ENCODE measurements at regions not wholly inside any gene's neighbourhood (a gene's known extent, or its start where the extent isn't known, plus 50 kb on each side); places are given as distances from the start of the nearest gene placed in this dataset.
"Not testable (repeated sequence)": the region's sequence is repeated elsewhere in the genome, so short reads cannot be mapped to it uniquely, and the experiment has no call there.

DNA sequence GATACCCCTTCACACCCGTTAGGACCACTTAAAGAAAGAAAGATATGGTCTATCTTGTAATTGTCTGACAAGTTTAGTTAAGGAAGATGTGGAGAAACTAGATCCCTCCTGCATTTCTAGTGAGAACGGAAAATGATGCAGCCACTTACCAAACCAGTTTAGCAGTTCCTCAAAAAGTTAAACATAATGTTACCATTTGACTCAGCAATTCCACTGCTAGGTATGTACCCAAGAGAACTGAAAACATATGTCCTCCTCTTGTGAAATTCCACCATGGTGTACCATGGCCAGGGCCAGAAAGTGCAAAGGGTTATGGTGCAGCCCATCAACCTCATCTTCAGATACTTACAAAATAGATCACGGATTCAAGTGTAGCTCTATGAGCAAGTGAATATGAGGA lies 79.0 kb upstream of the ID2 start:
- H3K4me3 ChIP-seq (replicated peaks in 1 of 2; ENCODE audit: low read depth in 2 of 2, low read length in 2 of 2), result no peak overlapping the region
- no peak for DNase-seq (ENCODE audit: low read depth in 2 of 2)
- TF ChIP-seq, protein P1, sequence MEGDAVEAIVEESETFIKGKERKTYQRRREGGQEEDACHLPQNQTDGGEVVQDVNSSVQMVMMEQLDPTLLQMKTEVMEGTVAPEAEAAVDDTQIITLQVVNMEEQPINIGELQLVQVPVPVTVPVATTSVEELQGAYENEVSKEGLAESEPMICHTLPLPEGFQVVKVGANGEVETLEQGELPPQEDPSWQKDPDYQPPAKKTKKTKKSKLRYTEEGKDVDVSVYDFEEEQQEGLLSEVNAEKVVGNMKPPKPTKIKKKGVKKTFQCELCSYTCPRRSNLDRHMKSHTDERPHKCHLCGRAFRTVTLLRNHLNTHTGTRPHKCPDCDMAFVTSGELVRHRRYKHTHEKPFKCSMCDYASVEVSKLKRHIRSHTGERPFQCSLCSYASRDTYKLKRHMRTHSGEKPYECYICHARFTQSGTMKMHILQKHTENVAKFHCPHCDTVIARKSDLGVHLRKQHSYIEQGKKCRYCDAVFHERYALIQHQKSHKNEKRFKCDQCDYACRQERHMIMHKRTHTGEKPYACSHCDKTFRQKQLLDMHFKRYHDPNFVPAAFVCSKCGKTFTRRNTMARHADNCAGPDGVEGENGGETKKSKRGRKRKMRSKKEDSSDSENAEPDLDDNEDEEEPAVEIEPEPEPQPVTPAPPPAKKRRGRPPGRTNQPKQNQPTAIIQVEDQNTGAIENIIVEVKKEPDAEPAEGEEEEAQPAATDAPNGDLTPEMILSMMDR (IDR thresholded peaks at IDR 0.05; ENCODE audit: low read depth, low read length), result no peak

DNA sequence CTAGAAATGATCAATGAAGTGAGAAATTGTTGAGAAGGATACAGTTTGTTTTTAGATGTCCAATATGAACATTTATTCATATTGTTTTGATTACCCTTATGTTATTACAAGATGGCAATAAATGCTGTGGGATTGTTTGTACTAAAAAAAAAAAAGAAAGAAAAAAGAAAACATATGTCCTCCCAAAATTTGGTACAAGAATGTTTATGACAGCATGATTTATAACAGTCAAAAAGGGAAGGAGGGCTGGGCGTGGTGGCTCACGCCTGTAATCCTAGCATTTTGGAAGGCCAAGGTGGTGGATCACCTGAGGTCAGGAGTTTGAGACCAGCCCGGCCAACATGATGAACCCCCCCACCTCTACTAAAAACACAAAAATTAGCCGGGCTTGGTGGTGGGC lies 78.5 kb upstream of the ID2 start:
- DNase-seq (ENCODE audit: low read depth in 2 of 2); H3K4me3 ChIP-seq (replicated peaks in 1 of 2; ENCODE audit: low read depth in 2 of 2, low read length in 2 of 2): not testable (repeated sequence)

DNA sequence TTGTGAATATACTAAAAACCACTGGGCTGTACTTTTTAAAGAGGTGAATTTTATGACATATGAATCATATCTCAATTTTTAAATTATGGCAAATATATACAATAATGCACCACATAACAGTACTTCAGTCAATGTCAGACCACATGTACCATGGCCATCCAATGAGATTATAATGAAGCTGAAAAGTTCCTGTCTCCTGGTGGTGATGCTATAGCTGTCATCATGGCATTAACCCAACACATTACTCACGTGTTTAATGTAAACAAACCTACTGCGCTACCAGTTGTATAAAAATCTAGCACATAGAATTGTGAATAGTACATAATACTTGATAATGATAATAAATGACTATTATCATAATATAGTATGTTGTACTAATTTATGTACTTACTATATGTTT lies 77.6 kb upstream of the ID2 start:
- TF ChIP-seq, protein P1 (IDR thresholded peaks at IDR 0.05; ENCODE audit: low read depth, low read length), result no peak
- no peak overlapping the region for H3K4me3 ChIP-seq (replicated peaks in 1 of 2; ENCODE audit: low read depth in 2 of 2, low read length in 2 of 2)
- peak in 1 of 2 donors; percentile 18 for DNase-seq (ENCODE audit: low read depth in 2 of 2)

DNA sequence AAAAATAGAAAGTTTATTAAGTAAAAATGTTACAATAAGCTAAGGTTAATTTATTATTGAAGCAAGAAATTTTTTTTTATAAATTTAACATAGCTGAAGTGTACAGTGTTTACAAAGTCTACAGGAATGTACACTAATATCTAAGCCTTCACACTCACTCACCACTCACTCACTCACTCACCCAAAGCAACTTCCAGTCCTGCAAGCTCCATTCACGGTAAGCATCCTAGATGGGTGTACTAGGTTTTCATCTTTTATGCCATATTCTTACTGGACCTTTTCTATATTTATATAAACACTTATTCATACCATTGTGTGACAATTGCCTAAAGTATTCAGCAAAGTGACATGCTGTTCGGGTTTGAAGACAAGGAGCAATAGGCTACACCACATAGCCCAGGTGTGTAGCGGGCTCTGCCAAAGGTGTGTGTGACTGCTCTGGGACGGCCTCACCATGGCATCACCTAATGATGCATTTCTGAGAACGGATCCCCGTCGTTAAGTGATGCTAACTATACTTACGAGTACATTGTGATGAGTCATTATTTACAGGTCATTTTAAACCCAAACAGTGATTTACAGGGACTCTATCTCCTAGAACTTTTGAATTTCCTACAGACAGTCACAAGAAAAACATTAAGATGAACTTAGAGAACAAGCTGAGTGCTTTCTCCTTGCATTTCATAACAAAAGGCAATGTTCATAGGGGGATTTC lies 76.3 kb upstream of the ID2 start:
- peak; percentile 26 to 61 for DNase-seq (ENCODE audit: low read depth in 2 of 2)
- TF ChIP-seq, protein P1 (IDR thresholded peaks at IDR 0.05; ENCODE audit: low read depth, low read length), result no peak
- no peak overlapping the region for H3K4me3 ChIP-seq (replicated peaks in 1 of 2; ENCODE audit: low read depth in 2 of 2, low read length in 2 of 2)

DNA sequence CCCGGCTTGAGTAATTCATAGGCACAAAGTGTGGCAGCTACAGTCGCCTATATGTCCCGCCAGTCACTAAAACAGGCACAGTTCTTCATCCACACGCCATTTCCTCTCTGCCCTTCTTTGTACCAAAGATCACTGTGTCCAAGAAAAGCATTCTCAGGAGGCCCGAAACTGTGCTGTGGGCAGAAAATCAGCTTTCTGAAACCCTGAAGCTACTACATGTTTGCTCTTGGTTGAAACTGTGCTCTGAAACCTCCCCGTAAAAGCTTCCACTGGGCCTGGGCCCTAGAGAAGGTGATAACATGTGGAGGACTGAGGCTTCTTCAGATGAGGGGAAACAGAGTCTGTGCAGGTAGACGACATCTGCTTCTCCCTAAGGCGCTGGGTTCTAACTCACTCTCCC lies 75.6 kb upstream of the ID2 start:
- no peak for DNase-seq (ENCODE audit: low read depth in 2 of 2)
- TF ChIP-seq, protein P1 (IDR thresholded peaks at IDR 0.05; ENCODE audit: low read depth, low read length), result no peak

DNA sequence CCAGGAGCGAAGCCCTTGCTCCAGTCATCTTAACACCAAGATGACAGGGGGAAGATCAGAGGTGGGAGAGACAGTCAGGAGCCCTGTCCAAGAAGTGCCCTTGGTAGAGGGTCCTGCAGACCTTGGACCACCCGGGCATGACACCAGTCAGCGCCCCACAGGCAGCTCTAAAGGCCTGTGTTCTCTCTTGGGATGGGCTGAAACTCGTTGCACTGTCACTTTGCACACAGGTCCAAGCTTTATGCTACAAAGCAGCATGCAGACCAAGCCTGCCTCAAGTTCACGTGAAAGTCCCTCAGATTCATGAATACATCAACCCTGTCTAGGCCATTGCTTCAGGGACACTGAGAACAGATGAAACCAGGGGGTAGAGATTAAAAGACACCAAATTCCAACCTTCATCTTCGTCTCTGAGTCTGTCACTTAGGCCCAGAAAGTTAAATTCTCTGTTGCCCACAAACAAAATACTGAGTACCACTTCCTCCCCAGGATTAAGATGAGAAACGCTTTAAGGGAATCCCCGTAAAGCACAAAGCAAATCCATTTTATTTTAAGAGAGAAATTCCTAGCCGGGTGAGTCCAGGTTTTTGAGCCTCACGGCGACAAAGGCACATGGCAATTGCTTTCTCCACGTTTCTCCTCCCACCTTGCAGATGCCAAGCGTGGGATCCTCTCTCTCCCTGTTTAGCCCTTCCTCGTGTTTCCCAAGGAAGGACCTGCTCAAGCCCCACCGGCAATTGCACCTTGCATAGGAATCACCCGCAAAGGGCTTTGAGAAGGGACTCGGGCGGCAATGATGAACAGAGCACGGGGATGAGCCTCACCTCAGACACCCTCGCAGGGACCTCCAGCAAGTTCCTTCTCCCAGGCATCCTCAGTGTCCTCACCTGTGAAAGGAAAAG lies 75.0 kb upstream of the ID2 start:
- no peak for DNase-seq (ENCODE audit: low read depth in 2 of 2)
- no peak overlapping the region for H3K4me3 ChIP-seq (replicated peaks in 1 of 2; ENCODE audit: low read depth in 2 of 2, low read length in 2 of 2)
- TF ChIP-seq, protein P1 (IDR thresholded peaks at IDR 0.05; ENCODE audit: low read depth, low read length), result no peak

More for the DNA sequence above, 75.6 kb upstream of the ID2 start:
- no peak overlapping the region for H3K4me3 ChIP-seq (replicated peaks in 1 of 2; ENCODE audit: low read depth in 2 of 2, low read length in 2 of 2)

DNA sequence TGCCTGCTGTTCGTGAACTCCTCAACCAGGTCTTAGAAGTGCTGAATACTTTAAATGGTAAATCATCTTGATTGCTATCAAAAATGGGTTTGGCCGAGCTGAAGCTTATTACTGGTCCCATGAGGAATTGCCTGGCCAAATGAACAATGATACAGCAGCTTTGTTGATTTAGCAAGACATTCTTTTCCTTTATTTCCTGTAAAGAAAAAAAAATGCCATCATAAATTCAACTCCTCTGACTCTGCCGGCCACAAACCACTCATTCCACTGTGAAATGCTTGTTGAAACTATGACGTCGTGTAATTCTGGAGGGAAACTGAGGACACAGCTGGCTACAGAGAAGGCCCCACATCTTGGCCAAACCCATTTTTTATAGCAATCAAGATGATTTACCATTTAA lies 74.2 kb upstream of the ID2 start:
- TF ChIP-seq, protein P1 (IDR thresholded peaks at IDR 0.05; ENCODE audit: low read depth, low read length), result no peak
- no peak overlapping the region for H3K4me3 ChIP-seq (replicated peaks in 1 of 2; ENCODE audit: low read depth in 2 of 2, low read length in 2 of 2)
- DNase-seq (ENCODE audit: low read depth in 2 of 2), result peak; percentile 49 to 63
